SK-N-SH (cell line): ENCODE measurements at regions not wholly inside any gene's neighbourhood (a gene's known extent, or its start where the extent isn't known, plus 50 kb on each side); places are given as distances from the start of the nearest gene placed in this dataset.

ENCODE experiments used
- small RNA-seq, 7 experiments: library from RNA; depleted of rRNA; stranded (forward); fragments of <200 nt; gene quantifications; one replicate each; pipeline ENCODE3, GENCODE V24; 2012

Small RNAs in the stretch of these regions (small RNA-seq; reads per million reads assigned to genes)
- 0 reads per million in 7 experiments for gene RF00402
